Endodermal cell (in vitro differentiated cells): ENCODE measurements at regions not wholly inside any gene's neighbourhood (a gene's known extent, or its start where the extent isn't known, plus 50 kb on each side); places are given as distances from the start of the nearest gene placed in this dataset.

Source experiments
- DNase-seq: peaks from one replicate; pipeline ENCODE4 v3.0.0-alpha.2; 2017
- H3K27ac ChIP-seq: 2 replicates; pipeline ENCODE4 v1.5.1; 2013; ENCODE audit warnings: mild to moderate bottlenecking, low read depth, low read length, moderate library complexity
- H3K27me3 ChIP-seq: 2 replicates; pipeline ENCODE4 v1.6.1; 2013; ENCODE audit warnings: mild to moderate bottlenecking, low read length, moderate library complexity; ENCODE audit not compliant: insufficient read depth, control insufficient read depth, poor library complexity, severe bottlenecking
- H3K36me3 ChIP-seq: 2 replicates; pipeline ENCODE4 v1.7.0; 2013; ENCODE audit warnings: mild to moderate bottlenecking, low read length, moderate library complexity; ENCODE audit not compliant: control insufficient read depth, insufficient read depth
- H3K4me1 ChIP-seq: one replicate; pipeline ENCODE4 v1.7.0; 2013; ENCODE audit warnings: low read length; ENCODE audit not compliant: control insufficient read depth, insufficient read depth
- H3K4me3 ChIP-seq: 2 replicates; pipeline ENCODE4 v1.5.1; 2013; ENCODE audit warnings: mild to moderate bottlenecking, low read length, moderate library complexity
- H3K9ac ChIP-seq: 2 replicates; pipeline ENCODE4 v1.6.1; 2013; ENCODE audit warnings: mild to moderate bottlenecking, low read length, moderate library complexity; ENCODE audit not compliant: poor library complexity, severe bottlenecking; ENCODE audit errors: extremely low read depth
- H3K9me3 ChIP-seq: 2 replicates; pipeline ENCODE4 v1.6.1; 2013; ENCODE audit warnings: mild to moderate bottlenecking, low read length, moderate library complexity; ENCODE audit not compliant: control insufficient read depth
- H3K27ac Mint-ChIP-seq: 2 replicates; pipeline ENCODE4 v1.8.0; 2020; ENCODE audit warnings: mixed read lengths
- H3K27me3 Mint-ChIP-seq: 2 replicates; pipeline ENCODE4 v1.8.0; 2021; ENCODE audit warnings: mild to moderate bottlenecking, mixed read lengths; ENCODE audit not compliant: insufficient read depth
- H3K36me3 Mint-ChIP-seq: 2 replicates; pipeline ENCODE4 v1.8.0; 2020; ENCODE audit warnings: low read depth, mixed read lengths
- H3K4me1 Mint-ChIP-seq: 2 replicates; pipeline ENCODE4 v1.8.0; 2020; ENCODE audit warnings: mixed read lengths
- H3K4me3 Mint-ChIP-seq: 2 replicates; pipeline ENCODE4 v1.8.0; 2020; ENCODE audit warnings: mild to moderate bottlenecking, moderate library complexity, mixed read lengths
- H3K9me3 Mint-ChIP-seq: 2 replicates; pipeline ENCODE4 v1.8.0; 2020; ENCODE audit warnings: mild to moderate bottlenecking, mixed read lengths
- CTCF ChIP-seq: fragments of 200-600 bp; sonication (generic); conservative IDR thresholded peaks from 2 replicates; pipeline ENCODE4 v1.5.0; 2021; ENCODE audit warnings: antibody characterized with exemption, mild to moderate bottlenecking
- WGBS, 2 experiments: methylation state at CpG; one replicate each; pipeline versions ENCODE4 v1.1.5 to v1.1.7; 2013; ENCODE audit warnings: missing lambda C conversion rate in 2 of 2, mixed read lengths in 1 of 2; ENCODE audit not compliant: insufficient coverage in 1 of 2, insufficient read length in 1 of 2; 5-methylcytosine and 5-hydroxymethylcytosine counted together

- Histone ChIP-seq H3K27ac (no peak overlapping the region), H3K9ac (no peak overlapping the region), H3K36me3 (no peaks in the 10 kb centered on the region), H3K27me3 (no peaks in the 10 kb centered on the region), H3K4me3 (no peak overlapping the region), H3K4me1 (no peaks in the 10 kb centered on the region), H3K9me3 (no peaks in the 10 kb centered on the region)
- Mint-ChIP-seq H3K27ac (no peak overlapping the region), H3K27me3 (no peaks in the 10 kb centered on the region), H3K4me3 (no peak overlapping the region), H3K36me3 (no peaks in the 10 kb centered on the region), H3K4me1 (no peaks in the 10 kb centered on the region), H3K9me3 (no peaks in the 10 kb centered on the region)
- DNase-seq: no peak
- 91% methylated on average over 2 of the region's 2 CpGs; no CpG with 5 or more reads in 1 of the 2 experiments for WGBS, 2 experiments
- TF ChIP-seq CTCF: no peak
Measured at GRCh38 chr1:220398238-220398637, 126.0 kb upstream of the RAB3GAP2 start.

GRCh38 chr1:220391491-220391890 lies 119.2 kb upstream of the RAB3GAP2 start:
- no peak for TF ChIP-seq CTCF
- Histone ChIP-seq H3K4me1 (no peaks in the 10 kb centered on the region), H3K4me3 (no peak overlapping the region), H3K36me3 (no peaks in the 10 kb centered on the region), H3K27ac (no peak overlapping the region), H3K9me3 (no peaks in the 10 kb centered on the region), H3K27me3 (no peaks in the 10 kb centered on the region), H3K9ac (no peak overlapping the region)
- Mint-ChIP-seq H3K4me3 (no peak overlapping the region), H3K27ac (no peak overlapping the region), H3K36me3 (no peaks in the 10 kb centered on the region), H3K4me1 (peaks cover 6% of the 10 kb centered on the region), H3K27me3 (peaks cover 2% of the 10 kb centered on the region), H3K9me3 (no peaks in the 10 kb centered on the region)
- DNase-seq: no peak
- 60 to 79% methylated on average over 1 to 2 of the region's 2 CpGs for WGBS, 2 experiments

- H3K4me3 ChIP-seq: no peak overlapping the region
- Mint-ChIP-seq H3K4me3 (no peak overlapping the region), H3K4me1 (peaks cover 10% of the 10 kb centered on the region), H3K27ac (no peak overlapping the region), H3K9me3 (peaks cover 6% of the 10 kb centered on the region), H3K27me3 (peaks cover 2% of the 10 kb centered on the region), H3K36me3 (no peaks in the 10 kb centered on the region)
- 87 to 94% methylated on average over 3 to 5 of the region's 5 CpGs for WGBS, 2 experiments
- no peaks in the 10 kb centered on the region for H3K4me1 ChIP-seq
- DNase-seq: no peak
- peaks cover 12% of the 10 kb centered on the region for H3K9me3 ChIP-seq
- no peaks in the 10 kb centered on the region for H3K27me3 ChIP-seq
- no peak for TF ChIP-seq CTCF
- no peak overlapping the region for H3K9ac ChIP-seq
- no peaks in the 10 kb centered on the region for H3K36me3 ChIP-seq
- no peak overlapping the region for H3K27ac ChIP-seq
Measured at GRCh38 chr1:220389634-220390033, 117.4 kb upstream of the RAB3GAP2 start.
